GM11168 (cell line): ENCODE measurements at regions not wholly inside any gene's neighbourhood (a gene's known extent, or its start where the extent isn't known, plus 50 kb on each side); places are given as distances from the start of the nearest gene placed in this dataset.

ENCODE experiments used
- in situ Hi-C: fragments of 300-500 bp; cut with MboI; formaldehyde crosslinking; loops from one replicate; pipeline ENCODE4 v1.12.0; 2022; ENCODE audit warnings: low sequenced_read_pairs; ENCODE audit not compliant: unreplicated experiment

DNA sequence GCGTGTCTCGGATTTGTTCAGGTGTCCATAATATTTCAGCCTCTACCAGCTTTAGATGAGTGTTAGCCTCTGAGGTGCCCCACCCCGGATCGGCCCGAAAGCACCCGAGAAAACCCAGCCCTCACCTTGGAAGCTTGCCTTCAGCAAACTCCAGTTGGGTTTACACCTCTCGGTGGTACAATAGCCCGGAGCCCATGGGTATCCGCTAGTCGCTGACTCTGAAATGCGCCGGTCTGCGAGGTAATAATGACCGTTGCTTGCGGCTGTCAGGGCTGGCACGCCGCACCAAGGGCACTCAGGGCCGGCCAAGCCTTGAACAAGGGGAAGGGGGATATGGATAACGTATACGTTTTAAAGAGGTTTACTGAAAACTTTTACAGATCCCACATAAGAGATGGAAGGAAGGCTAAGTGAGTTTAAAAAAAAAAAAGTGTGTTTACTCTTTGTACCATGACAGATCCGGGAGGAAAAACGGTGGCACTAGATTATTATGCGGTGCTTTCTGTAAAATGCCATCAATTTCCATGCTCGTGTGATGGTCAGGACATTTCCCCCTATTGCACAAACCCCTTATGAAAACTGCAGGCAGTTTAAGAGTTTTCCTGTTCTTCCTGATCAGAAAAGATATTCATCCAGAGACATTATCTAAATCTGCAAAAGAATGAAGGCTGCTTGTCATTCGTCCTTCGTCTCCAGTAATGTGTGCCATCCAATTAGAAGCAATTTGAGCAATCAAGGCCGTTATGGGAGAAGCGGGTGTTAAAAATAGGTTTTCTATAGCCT lies 124.2 kb downstream of the TMEM161B start:
- in situ Hi-C loops: loop anchor here (10.0 to 25.0 kb wide), 2 partner anchors 357 to 530 kb away; no protein-coding TSS in a partner anchor

- in situ Hi-C loops: loop anchor here (10.0 to 25.0 kb wide), 2 partner anchors 356 to 531 kb away; no protein-coding TSS in a partner anchor
Observed at GRCh38 chr5:88143693-88144218, 124.9 kb downstream of the TMEM161B start.

- in situ Hi-C loops: loop anchor here (10.0 to 25.0 kb wide), 2 partner anchors 356 to 532 kb away; no protein-coding TSS in a partner anchor
Observed at GRCh38 chr5:88142886-88143692, 125.6 kb downstream of the TMEM161B start.

GRCh38 chr5:88142636-88142885 lies 126.1 kb downstream of the TMEM161B start:
- in situ Hi-C loops: loop anchor here (10.0 to 25.0 kb wide), 2 partner anchors 355 to 532 kb away; no protein-coding TSS in a partner anchor

DNA sequence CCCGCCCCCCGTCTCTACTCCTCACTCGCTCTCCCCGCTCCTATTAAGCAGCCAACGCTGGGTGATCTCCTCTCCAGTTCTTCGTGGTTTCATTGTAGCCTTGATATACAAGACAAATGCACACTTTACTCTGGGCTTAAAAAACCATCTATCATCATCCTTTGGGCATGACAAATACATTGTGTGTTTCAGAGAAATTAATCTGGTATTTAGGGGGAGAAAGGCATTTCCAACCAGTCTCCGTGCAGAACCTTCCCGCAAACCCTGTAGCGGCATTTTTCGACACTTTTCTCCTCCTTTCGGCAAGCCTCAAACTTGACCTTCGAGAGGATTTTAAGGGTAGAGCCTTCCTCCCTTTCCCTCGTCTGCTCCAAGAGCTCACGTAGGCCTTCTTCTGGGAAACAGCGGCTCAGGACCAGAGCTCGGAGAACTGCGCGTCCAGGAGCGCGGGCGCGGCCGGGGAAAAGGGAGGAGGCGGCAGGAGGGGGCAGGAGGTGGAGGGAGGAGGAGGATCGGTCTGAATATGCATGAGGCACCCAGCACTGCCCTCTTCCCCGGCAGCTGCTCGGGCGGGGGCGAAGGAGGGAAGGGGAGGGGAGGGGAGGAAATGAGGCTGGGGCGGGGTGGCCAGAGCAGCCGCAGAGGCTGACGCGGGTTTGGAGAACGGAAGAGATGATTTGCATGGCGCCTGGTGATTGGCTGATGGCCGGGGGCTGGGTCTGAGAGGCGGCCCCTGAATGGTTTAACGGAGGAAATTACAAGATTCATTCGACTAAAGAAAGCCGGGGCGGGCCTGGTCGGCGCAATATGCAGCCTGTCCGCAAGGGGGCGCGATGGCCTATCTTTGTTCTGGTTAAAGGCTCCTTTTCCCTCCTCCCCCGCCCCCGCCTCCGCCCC lies 127.5 kb downstream of the TMEM161B start:
- in situ Hi-C loops: loop anchor here (10.0 to 25.0 kb wide), 2 partner anchors 354 to 534 kb away; no protein-coding TSS in a partner anchor

DNA sequence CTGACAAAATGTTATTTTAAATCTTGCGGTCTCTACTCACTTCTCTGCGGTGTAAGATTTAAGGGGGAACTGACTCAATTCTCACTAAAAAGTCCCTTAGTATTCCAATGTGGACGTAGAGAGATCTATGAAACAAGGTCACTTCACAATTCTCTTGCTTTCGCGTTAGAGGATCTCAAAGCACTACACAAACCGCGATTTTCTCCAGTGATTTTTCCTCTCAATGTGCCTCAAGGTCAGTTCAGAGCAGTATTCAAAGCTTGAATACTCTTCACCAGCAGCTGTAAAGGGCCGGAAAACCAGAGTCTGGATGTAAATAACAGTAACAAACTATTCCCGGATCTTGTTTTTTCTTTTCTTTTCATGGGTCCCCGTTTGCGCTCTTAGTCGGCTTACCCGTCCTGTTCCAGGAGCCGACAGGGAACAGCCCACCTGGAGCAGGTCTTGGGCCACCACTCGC lies 128.2 kb downstream of the TMEM161B start:
- in situ Hi-C loops: loop anchor here (10.0 to 25.0 kb wide), 2 partner anchors 353 to 534 kb away; no protein-coding TSS in a partner anchor

DNA sequence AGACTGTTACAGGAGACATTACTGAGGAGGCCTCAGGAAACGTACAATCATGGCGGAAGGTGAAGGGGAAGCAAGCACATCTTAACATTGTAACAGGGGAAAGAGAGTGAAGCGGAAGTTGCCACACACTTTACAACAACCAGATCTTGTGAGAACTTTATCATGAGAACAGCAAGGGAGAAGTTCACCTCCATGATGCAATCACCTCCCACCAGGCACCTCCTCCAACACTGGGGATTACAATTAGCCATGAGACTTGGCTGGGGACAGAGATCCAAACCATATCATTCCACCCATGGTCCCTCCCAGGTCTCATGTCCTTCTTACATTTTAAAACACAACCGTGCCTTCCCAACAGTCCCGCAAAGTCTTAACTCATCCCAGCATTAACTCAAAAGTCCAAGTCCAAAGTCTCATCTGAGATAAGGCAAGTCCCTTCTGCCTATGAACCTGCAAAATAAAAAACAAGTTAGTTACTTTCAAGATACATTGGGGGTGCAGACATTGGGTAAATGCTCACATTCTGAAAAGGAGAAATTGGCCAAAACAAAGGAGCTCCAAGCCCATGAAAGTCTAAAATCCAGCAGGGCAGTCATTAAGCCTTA lies 138.3 kb downstream of the TMEM161B start:
- in situ Hi-C loops: loop anchor here (25.0 kb wide), 1 partner anchor 343 kb away; no protein-coding TSS in a partner anchor

DNA sequence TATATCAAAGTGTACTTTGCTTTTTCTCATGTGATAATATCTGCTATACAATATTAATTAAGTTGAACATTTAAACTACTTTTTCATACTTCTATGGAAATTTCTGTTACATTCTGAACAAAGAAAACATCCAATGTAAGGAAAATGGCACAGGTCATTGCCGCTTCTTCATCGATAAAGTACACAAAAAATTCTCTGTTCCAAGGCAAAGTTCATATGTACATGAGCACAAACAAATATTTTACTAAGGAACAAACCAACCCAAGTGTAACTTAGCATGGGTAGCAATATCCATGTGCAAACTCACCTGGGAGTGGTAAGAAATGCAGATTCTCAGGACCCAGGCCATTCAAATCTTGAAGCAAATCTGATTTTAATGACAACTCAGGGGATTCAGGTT lies 139.8 kb downstream of the TMEM161B start:
- in situ Hi-C loops: loop anchor here (25.0 kb wide), 1 partner anchor 342 kb away; no protein-coding TSS in a partner anchor

- in situ Hi-C loops: no loop called here
Observed at GRCh38 chr5:88119535-88120125, 149.0 kb downstream of the TMEM161B start.

DNA sequence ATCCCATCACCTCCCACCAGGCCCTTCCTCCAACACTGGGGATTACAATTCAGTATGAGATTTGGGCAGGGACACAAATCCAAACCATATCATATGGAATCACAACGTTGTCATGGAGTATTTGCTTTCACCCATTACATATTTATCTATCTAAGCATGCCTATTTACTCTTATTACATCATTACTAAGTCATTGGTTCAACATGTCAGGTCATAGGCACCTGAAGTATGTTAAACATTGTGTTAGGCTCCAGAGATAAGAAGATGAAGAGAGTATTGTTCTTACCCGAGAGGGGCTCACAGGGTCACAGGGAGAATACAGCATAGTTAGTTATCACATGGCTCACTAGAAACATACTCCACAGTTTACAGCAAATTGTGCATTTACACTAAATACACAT lies 150.5 kb downstream of the TMEM161B start:
- in situ Hi-C loops: no loop called here

DNA sequence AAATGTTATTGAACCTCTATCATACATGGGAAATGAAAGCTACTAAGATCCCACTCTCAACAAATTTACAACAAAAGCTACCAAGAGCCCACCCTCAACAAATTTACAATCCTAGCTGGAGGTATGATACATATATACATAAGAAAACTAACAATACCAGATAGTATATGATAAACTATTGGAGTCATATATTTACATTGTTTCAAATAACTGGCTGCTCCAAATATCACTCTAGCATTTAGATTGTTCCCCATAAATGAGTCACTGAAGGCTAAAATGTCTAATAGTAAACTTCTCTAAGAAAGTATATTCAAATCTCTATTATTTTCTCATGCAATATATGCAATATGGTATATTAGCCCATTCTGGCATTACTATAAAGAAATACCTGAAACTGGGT lies 151.1 kb downstream of the TMEM161B start:
- in situ Hi-C loops: no loop called here

DNA sequence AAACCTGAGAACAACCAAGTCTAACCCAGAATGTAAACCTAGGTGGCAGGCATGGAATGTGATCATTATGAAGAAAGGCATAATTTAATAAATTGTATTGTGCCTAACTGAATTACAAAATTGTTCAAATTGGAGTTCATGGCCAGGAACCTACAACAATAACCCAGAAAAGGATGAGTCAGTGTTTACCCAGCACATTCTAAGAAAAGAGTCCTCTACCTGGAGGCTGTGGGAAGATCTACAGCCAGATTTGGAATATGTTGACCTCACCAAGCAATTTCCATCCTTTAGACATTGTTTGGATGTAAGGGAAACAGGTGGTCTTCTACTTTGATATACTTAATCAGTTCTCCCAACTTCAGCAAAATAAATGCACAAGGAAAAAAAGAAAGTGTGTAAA lies 152.2 kb downstream of the TMEM161B start:
- in situ Hi-C loops: no loop called here

GRCh38 chr5:88115211-88115610 lies 153.4 kb downstream of the TMEM161B start:
- in situ Hi-C loops: no loop called here

GRCh38 chr5:88113429-88113828 lies 155.2 kb downstream of the TMEM161B start:
- in situ Hi-C loops: no loop called here

GRCh38 chr5:88109818-88110217 lies 158.8 kb downstream of the TMEM161B start:
- in situ Hi-C loops: no loop called here

DNA sequence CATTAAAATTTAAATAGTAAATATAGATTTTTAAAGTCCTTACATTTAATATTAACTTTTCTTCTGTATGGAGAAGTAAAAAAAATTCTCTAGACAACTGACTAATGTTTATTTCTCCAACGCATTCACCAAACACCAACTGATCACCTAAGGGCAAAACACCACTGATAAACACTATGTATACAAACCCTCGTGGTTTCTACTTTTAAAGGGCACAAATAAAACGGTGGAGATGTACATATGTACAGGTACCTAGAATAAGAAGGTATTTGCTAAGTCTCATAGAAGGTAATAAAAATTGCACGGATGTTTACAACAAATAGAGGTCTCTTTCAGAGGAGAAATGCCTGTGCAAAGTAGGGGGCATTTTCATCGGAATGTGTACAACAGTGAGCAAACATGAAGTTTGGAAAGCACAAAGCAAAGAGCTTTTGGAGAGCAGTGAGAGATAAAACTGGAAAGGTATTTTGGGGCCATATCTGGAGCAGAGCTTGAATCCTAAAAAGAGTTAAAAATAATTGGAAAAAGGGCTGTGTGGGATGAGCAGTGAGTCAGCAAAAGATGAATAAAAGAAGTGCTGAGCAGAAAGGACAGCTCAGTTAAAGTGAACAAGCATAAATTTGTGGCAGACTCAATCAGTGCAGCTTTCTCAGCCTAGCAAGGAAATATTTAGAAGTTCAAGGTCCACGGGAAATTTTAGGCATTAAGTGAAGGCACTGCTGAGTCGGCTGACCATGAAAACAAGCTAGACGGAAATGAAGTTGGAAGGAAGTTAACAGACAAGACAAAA lies 160.0 kb downstream of the TMEM161B start:
- in situ Hi-C loops: no loop called here

GRCh38 chr5:88094906-88095496 lies 173.6 kb downstream of the TMEM161B start:
- in situ Hi-C loops: no loop called here

DNA sequence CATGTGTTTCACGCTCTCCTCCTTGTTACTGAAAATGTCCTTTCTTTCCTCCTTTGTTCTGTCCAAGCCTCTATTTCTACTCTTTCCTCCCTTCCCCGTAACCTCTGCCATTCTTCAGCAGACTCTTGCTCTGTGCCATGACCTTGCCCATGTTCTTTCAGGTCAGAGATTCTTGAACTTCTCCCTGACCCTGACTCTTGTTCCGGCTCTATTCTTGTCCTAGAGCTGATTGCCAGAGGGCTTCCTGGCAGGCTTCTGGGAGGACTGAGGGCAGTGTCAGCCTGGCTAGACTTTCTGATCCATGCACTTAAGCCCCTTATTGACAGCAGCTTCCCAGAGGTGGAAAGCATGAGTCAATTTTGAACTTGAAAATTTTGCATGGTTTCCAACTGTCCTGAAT lies 174.2 kb downstream of the TMEM161B start:
- in situ Hi-C loops: no loop called here
